ENCODE measurements at regions not wholly inside any gene's neighbourhood (a gene's known extent, or its start where the extent isn't known, plus 50 kb on each side); places are given as distances from the start of the nearest gene placed in this dataset.

DNA sequence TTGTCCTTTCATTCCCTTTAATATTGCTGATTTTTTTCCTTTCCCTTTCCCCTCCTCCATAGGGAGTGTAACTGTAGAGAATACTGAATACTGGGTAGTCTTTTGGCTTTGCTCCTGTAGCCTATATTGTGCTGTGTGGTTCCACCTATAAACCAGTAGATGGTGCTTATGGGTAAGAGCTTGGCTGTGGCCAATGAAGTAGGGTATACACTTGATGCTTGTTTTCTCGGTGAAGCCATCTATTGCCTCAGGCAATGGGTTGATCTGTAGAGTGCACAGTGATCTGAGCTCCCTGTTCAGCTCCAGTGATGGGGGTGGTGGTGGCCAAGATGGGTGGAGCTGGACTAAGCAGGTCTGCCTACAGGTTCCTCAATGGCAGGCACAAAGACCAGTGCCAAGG lies 203.3 kb upstream of the IMPG1 start:
- TF ChIP-seq, protein P1, sequence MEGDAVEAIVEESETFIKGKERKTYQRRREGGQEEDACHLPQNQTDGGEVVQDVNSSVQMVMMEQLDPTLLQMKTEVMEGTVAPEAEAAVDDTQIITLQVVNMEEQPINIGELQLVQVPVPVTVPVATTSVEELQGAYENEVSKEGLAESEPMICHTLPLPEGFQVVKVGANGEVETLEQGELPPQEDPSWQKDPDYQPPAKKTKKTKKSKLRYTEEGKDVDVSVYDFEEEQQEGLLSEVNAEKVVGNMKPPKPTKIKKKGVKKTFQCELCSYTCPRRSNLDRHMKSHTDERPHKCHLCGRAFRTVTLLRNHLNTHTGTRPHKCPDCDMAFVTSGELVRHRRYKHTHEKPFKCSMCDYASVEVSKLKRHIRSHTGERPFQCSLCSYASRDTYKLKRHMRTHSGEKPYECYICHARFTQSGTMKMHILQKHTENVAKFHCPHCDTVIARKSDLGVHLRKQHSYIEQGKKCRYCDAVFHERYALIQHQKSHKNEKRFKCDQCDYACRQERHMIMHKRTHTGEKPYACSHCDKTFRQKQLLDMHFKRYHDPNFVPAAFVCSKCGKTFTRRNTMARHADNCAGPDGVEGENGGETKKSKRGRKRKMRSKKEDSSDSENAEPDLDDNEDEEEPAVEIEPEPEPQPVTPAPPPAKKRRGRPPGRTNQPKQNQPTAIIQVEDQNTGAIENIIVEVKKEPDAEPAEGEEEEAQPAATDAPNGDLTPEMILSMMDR (IDR thresholded peaks at IDR 0.05) = no peak
- H3K9me3 ChIP-seq = no peaks in the 10 kb centered on the region
- DNase-seq = no peak
- no peaks in the 10 kb centered on the region for H3K27me3 ChIP-seq (ENCODE audit: low read depth)
- no peak overlapping the region for H3K4me3 ChIP-seq
- no peak for ATAC-seq
- no peaks in the 10 kb centered on the region for H3K4me1 ChIP-seq
- intact Hi-C loops (cut with DNase I) = no loop called here
- no peak overlapping the region for H3K27ac ChIP-seq
- no peaks in the 10 kb centered on the region for H3K36me3 ChIP-seq

DNA sequence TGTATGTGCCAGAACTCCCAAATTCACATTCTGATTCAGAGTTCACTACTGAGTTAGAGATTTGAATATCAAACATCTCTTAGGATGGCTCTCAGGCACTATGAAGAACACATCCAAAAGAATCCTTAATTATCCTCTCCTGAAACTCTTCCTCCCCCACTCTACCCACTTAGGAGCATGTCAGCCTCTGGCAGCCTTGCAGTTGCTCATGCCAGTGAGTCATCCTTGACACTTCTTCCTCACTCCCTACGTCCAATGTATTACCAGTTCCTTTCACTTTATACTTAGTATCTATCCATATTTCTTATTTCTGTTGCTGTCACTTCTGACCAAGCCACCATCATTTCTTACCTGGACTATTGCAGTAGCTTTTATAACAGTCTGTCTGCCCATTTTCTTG lies 192.0 kb upstream of the IMPG1 start:
- H3K4me1 ChIP-seq = no peaks in the 10 kb centered on the region
- intact Hi-C loops (cut with DNase I) = no loop called here
- no peaks in the 10 kb centered on the region for H3K27me3 ChIP-seq (ENCODE audit: low read depth)
- peaks cover 6% of the 10 kb centered on the region for H3K9me3 ChIP-seq
- no peak for ATAC-seq
- no peaks in the 10 kb centered on the region for H3K36me3 ChIP-seq
- H3K27ac ChIP-seq = no peak overlapping the region
- TF ChIP-seq, protein P1 (IDR thresholded peaks at IDR 0.05) = no peak
- H3K4me3 ChIP-seq = no peak overlapping the region
- no peak for DNase-seq

DNA sequence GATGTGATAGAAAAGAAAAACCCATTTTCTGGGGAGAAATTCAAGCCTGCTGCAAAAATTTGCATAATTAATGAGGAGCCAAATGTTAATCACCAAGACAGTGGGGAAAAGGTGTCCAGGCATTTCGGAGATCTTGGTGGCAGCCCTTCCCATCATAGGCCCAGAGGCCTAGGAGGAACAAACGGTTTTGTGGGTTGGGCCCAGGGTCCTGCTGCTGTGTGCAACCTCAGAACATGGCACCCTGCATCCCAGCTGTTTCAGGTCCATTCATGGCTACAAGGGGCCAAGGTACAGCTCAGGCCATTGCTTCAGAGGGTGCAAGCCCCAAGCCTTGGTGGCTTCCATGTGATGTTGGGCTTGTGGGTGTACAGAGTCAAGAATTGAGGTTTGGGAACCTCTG lies 189.8 kb upstream of the IMPG1 start:
- Histone ChIP-seq H3K27ac (no peak overlapping the region), H3K4me1 (no peaks in the 10 kb centered on the region), H3K4me3 (no peak overlapping the region), H3K36me3 (no peaks in the 10 kb centered on the region), H3K27me3 (ENCODE audit: low read depth) (no peaks in the 10 kb centered on the region), H3K9me3 (peaks cover 6% of the 10 kb centered on the region)
- TF ChIP-seq, protein P1 (IDR thresholded peaks at IDR 0.05) = no peak
- ATAC-seq = no peak
- intact Hi-C loops (cut with DNase I) = no loop called here
- no peak for DNase-seq

DNA sequence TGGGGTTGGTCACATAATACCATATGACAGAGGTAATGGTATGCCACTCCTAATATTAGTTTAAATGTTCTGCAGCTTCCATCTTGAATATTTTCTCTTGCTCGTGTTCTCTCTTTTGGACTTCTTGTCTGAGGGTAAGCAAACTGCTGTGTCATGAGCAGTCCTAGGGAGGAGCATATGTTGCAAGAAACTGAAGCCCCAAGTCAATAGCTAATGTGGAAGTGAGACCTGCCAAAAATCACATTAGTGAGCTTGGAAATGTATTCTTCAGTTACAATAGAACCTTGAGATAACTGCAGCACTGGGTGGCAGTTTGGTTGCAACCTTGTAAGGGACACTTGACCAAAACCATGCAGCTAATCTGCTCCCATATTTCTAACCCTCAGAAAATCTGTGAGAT lies 178.2 kb upstream of the IMPG1 start:
- Histone ChIP-seq H3K4me3 (no peak overlapping the region), H3K27me3 (ENCODE audit: low read depth) (no peaks in the 10 kb centered on the region), H3K9me3 (no peaks in the 10 kb centered on the region), H3K27ac (no peak overlapping the region), H3K4me1 (no peaks in the 10 kb centered on the region), H3K36me3 (no peaks in the 10 kb centered on the region)
- ATAC-seq (no peak), DNase-seq (no peak)
- TF ChIP-seq, protein P1 (IDR thresholded peaks at IDR 0.05) = no peak
- intact Hi-C loops (cut with DNase I) = no loop called here

DNA sequence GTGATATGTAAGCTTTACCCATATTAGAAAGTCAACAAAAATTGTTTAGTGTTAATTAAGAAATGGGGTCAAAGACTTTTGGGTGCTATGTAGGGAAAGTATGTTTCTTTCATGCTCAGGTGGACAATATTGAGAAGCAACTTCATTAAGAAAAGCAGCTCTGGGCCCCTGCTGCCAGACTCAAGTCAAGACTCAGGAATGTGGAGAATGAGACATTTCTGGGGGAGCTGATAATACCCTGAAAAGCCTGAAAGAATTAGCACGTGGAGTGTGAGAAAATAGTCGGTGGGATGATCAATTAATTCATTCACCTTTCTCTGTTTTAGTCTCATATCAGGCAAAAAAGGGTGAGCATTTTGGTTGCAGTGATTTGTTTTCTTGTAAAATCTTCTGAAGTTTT lies 175.1 kb upstream of the IMPG1 start:
- Histone ChIP-seq H3K27ac (no peak overlapping the region), H3K27me3 (ENCODE audit: low read depth) (no peaks in the 10 kb centered on the region), H3K4me3 (no peak overlapping the region), H3K36me3 (no peaks in the 10 kb centered on the region), H3K4me1 (no peaks in the 10 kb centered on the region), H3K9me3 (no peaks in the 10 kb centered on the region)
- ATAC-seq (no peak), DNase-seq (no peak)
- TF ChIP-seq, protein P1 (IDR thresholded peaks at IDR 0.05) = no peak
- intact Hi-C loops (cut with DNase I) = no loop called here

DNA sequence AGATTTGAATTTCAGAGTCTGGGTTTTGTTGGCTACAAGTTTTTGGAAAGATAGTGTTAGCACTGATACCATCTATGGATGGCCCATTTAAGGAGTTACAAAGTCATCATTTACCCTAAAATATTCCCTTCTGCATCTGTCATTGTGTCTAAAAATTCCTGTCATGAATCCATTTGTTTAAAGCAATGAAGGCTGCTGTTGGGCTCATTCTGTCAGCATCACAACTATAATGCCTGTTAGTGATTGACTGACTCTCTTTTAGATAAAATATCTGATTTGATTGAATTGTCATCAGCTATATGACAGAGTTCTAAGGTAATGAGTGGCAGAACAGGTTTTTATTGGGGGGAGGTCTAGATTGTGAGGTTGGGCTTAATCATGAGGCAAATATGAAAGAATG lies 167.6 kb upstream of the IMPG1 start:
- no peak overlapping the region for H3K4me3 ChIP-seq
- intact Hi-C loops (cut with DNase I) = no loop called here
- H3K36me3 ChIP-seq = no peaks in the 10 kb centered on the region
- DNase-seq (no peak), ATAC-seq (no peak)
- no peaks in the 10 kb centered on the region for H3K27me3 ChIP-seq (ENCODE audit: low read depth)
- TF ChIP-seq, protein P1 (IDR thresholded peaks at IDR 0.05) = no peak
- H3K9me3 ChIP-seq = peaks cover 7% of the 10 kb centered on the region
- H3K27ac ChIP-seq = no peak overlapping the region
- no peaks in the 10 kb centered on the region for H3K4me1 ChIP-seq

Data from lower lobe of right lung (tissue), 2 donors.